Neuron (in vitro differentiated cells): ENCODE measurements at regions not wholly inside any gene's neighbourhood (a gene's known extent, or its start where the extent isn't known, plus 50 kb on each side); places are given as distances from the start of the nearest gene placed in this dataset.

ENCODE experiments used
- H2AFZ ChIP-seq: one replicate; pipeline ENCODE4 v1.6.1; 2013; ENCODE audit warnings: low read depth, mild to moderate bottlenecking, inconsistent platforms, low read length, moderate library complexity
- H3K27me3 ChIP-seq: one replicate; pipeline ENCODE4 v1.6.1; 2013; ENCODE audit warnings: low read length; ENCODE audit not compliant: insufficient read depth
- H3K36me3 ChIP-seq: one replicate; pipeline ENCODE4 v1.6.1; 2013; ENCODE audit warnings: low read length; ENCODE audit not compliant: insufficient read depth
- H3K4me1 ChIP-seq: one replicate; pipeline ENCODE4 v1.6.1; 2013; ENCODE audit warnings: low read length; ENCODE audit not compliant: insufficient read depth
- H3K4me3 ChIP-seq: 2 replicates; pipeline ENCODE4 v1.5.1; 2013; ENCODE audit warnings: mild to moderate bottlenecking, low read length, moderate library complexity
- H3K9me3 ChIP-seq: one replicate; pipeline ENCODE4 v1.6.1; 2013; ENCODE audit warnings: low read length

DNA sequence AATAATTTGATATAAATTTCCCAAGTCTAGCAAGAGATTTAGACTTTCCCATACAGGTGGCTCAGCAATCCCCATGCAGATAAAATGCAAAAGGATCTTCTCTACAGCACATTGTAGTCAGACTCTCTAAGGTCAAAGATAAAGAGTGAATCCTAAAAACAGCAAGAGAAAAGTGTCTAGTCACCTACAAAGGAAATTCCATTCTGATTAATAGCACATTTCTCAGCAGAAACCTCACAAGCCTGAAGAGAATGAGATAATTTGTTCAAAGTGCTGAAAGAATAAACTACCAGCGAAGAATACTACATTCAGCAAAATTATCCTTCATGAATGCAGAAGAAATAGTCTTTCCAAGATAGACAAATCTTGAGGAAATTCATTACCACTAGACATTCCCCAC, 493.3 kb downstream of the PRELID2 start:
- H2AFZ ChIP-seq = no peak overlapping the region

DNA sequence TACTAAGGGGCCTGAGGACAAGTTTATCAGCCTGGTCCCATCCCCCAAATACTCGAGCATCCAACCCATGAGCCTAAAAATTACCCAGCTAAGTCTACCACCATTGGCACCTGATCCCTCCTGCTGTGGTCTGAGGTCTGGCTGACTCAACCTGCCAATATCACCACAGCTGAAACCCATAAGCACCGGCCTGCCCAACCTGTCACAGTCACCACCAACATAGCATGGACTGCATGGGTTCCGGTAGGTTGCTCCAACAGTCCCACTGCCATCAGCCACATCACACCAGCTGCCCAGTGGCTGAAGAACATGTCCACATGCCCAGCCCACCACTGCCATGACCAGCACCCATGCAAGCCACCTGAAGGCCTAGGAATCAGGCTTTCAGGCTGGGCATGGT, 495.0 kb downstream of the PRELID2 start:
- Histone ChIP-seq H3K4me1 (no peaks in the 10 kb centered on the region), H3K9me3 (peaks cover 1% of the 10 kb centered on the region), H2AFZ (no peak overlapping the region), H3K4me3 (no peak overlapping the region), H3K27me3 (no peaks in the 10 kb centered on the region), H3K36me3 (no peaks in the 10 kb centered on the region)

More for the DNA sequence above, 493.3 kb downstream of the PRELID2 start:
- Histone ChIP-seq H3K27me3 (no peaks in the 10 kb centered on the region), H3K36me3 (no peaks in the 10 kb centered on the region), H3K4me1 (peaks cover 2% of the 10 kb centered on the region), H3K4me3 (no peak overlapping the region), H3K9me3 (peaks cover 1% of the 10 kb centered on the region)

DNA sequence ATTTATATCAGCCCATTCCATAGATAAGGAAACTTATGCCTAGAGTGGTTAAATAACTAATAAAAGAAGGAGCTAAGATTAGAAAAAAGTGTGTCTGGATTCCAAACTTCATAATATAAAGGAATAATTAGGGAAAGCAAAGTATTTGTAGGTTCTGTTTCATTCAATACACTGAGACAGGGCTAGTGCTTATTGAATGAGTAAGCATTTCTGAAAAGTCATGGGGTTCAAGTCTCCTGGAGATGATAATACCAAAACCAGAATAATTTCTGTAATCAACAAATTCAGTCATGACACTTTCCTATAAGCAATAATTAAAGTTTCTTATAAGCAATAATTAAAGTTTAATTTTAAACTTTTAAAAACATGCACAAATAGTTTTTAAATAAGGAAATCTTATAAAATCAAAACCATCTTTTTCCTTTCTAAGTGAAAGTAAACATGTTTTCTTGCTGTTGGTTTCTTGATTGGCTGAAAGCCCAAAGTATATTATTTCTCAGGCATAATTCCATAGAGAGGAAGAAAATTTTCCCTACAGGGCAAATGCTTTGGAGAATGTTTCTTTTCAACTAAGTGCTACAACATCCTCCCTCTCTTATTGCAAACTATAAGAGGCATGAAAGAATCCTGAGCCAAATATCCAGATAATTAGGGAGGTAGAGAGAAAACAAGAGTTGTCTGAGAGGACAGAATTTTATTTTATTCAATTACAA, 510.2 kb downstream of the PRELID2 start:
- Histone ChIP-seq H3K36me3 (no peaks in the 10 kb centered on the region), H3K4me3 (no peak overlapping the region), H2AFZ (no peak overlapping the region), H3K4me1 (no peaks in the 10 kb centered on the region), H3K27me3 (no peaks in the 10 kb centered on the region), H3K9me3 (no peaks in the 10 kb centered on the region)

DNA sequence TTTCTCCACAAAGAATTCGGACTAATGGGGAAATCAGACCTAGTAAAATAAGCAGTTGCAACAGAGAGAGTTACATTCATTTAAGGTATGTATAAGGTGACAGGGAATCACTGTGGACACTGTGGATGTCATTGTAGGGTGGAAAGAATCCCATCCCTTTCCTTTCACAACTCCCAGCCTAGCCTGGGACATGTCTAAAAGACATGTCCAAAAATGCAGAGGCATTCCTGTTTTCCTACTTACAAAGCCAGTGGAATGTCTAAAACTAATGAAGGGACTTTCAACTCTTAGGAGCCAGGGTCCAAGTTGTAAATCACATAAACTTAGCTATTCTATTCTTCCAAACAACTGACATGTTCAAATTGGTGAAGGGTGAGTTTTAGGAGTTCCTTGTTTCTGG, 511.0 kb downstream of the PRELID2 start:
- H3K27me3 ChIP-seq = no peaks in the 10 kb centered on the region
- no peaks in the 10 kb centered on the region for H3K36me3 ChIP-seq
- no peak overlapping the region for H3K4me3 ChIP-seq
- H2AFZ ChIP-seq = no peak overlapping the region
- H3K9me3 ChIP-seq = no peaks in the 10 kb centered on the region
- H3K4me1 ChIP-seq = no peaks in the 10 kb centered on the region

DNA sequence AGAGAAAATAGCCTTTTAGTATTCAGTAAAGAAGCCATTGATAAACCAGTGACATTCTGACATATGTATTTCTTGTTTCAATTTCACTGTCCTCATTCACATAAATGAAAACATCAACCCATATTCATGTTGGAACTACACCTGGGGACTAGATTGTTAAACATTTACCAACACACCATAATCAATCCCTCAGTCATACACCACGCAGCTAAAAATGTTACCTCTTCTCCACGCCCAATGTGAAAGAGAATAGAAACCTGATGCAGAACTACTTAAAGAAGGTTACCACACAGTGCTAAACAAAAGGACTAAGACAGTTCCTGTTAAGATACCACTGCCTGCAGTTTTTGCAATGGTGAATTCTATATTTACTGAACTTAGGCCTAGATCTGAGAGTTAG, 518.9 kb downstream of the PRELID2 start:
- no peaks in the 10 kb centered on the region for H3K9me3 ChIP-seq
- H3K27me3 ChIP-seq = no peaks in the 10 kb centered on the region
- no peaks in the 10 kb centered on the region for H3K36me3 ChIP-seq
- H3K4me1 ChIP-seq = peaks cover 3% of the 10 kb centered on the region
- H2AFZ ChIP-seq = no peak overlapping the region
- H3K4me3 ChIP-seq = no peak overlapping the region

DNA sequence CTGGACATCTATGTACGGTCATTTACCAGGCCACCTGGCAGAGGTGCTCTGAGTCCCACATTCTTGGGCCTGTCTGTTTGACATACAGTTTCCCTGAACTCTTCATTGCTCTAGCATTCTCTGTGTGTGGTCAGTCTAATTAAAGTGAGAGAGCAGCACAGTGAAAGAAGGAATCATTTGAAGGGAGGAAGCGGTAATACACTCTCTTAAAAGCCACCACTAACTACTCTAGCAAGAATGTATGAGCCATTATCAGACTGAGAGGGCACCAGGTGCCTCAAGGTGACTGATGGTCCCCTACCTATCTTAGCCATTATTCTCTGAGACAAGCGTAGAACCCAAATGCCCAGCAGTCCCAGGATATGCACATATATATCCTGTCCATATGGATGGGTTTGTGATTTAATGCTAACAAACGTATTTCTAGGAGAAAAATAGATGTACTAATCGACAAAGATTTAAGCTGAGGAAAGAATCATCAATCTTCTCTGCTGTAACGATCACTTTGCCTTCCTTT, 527.2 kb downstream of the PRELID2 start:
- H3K4me1 ChIP-seq = no peaks in the 10 kb centered on the region
- no peaks in the 10 kb centered on the region for H3K9me3 ChIP-seq
- no peak overlapping the region for H3K4me3 ChIP-seq
- H3K36me3 ChIP-seq = no peaks in the 10 kb centered on the region
- no peaks in the 10 kb centered on the region for H3K27me3 ChIP-seq
- H2AFZ ChIP-seq = no peak overlapping the region

DNA sequence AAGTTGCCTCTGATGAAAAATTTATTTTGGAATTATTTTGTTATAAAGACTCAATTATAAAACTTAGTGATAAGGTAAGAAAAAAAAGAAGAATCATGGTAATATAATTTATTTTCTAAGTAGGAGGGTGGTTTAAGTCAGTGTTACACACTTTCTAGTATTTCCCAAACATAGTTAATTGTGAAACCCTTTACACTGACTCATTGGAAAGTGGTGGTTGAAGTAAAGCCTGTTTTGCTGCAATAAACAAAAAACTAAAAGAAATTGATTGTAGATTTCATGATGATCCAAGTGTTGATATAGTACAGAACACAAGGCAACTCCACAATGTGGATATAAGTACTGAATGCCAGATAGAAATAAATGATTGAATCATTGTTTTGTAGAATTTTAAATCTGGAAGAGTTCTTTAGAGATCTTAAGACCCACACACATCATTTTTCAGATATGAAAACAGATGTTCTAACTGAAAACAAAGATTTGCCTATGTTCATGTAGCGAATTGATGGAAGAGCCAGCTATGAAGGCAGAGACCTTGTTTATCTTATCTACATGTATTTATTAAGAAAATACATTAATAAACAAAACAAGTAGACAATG, 539.8 kb downstream of the PRELID2 start:
- H3K4me1 ChIP-seq = no peaks in the 10 kb centered on the region
- H3K4me3 ChIP-seq = no peak overlapping the region
- no peaks in the 10 kb centered on the region for H3K9me3 ChIP-seq
- no peak overlapping the region for H2AFZ ChIP-seq
- H3K27me3 ChIP-seq = no peaks in the 10 kb centered on the region
- no peaks in the 10 kb centered on the region for H3K36me3 ChIP-seq

DNA sequence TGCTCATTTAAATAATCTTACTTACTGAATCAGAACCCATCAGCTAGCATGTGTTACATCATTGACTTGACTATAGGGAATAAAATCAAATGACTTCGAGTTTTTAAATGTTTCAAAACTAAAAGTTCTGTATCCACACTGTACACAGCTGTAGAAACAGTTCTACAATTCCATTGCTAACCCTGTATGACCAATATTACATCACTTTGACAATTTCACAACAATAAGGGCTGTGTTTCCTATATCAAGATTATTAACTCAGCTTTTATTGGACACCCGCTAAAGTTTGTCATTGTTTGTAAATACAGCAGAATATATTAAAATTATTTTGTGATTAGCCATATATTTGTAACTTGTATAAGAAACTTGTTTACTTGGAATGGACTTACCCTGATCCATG, 540.8 kb downstream of the PRELID2 start:
- no peak overlapping the region for H3K4me3 ChIP-seq
- H3K27me3 ChIP-seq = no peaks in the 10 kb centered on the region
- H2AFZ ChIP-seq = no peak overlapping the region
- no peaks in the 10 kb centered on the region for H3K4me1 ChIP-seq
- no peaks in the 10 kb centered on the region for H3K9me3 ChIP-seq
- no peaks in the 10 kb centered on the region for H3K36me3 ChIP-seq

DNA sequence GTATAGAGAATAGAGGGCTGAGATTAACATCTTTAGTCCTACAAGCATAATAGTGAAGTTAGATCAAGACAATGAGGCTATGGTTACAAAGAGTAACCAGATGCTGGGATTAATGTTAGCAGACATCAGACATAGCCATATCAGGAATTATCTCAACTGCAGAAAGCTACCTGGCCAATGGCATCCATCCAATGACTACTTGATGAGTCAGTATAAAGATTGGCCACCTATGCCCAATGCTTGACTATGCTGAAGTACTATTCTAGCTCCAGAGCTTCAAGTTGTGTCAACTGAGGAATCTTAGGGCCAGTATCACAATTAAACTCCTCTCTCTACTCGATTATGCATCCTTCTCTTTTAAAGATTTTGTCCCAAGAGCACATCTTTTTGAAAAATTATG, 541.4 kb downstream of the PRELID2 start:
- Histone ChIP-seq H3K4me3 (no peak overlapping the region), H3K4me1 (no peaks in the 10 kb centered on the region), H3K9me3 (no peaks in the 10 kb centered on the region), H3K36me3 (no peaks in the 10 kb centered on the region), H2AFZ (no peak overlapping the region), H3K27me3 (no peaks in the 10 kb centered on the region)

DNA sequence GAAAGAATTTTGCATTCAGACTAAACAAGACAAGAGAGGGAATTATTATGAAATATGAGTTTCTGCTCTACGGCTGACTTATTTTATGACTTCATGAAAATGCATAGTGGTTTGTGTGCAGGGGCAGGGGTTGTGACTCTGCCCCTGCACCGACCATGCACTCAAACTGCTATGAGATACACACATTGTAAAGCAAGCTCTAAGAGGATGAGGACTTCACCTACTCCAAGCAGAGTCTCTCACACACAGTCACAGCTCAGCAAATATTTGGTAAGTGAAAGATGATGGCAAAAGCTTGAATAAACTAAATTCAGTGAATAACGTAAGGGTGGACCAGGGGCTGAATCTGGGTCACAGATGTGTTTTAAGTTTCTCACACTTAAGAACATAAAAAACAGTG, 542.9 kb downstream of the PRELID2 start:
- no peaks in the 10 kb centered on the region for H3K9me3 ChIP-seq
- H3K4me3 ChIP-seq = no peak overlapping the region
- H3K4me1 ChIP-seq = no peaks in the 10 kb centered on the region
- H2AFZ ChIP-seq = no peak overlapping the region
- no peaks in the 10 kb centered on the region for H3K27me3 ChIP-seq
- H3K36me3 ChIP-seq = no peaks in the 10 kb centered on the region

DNA sequence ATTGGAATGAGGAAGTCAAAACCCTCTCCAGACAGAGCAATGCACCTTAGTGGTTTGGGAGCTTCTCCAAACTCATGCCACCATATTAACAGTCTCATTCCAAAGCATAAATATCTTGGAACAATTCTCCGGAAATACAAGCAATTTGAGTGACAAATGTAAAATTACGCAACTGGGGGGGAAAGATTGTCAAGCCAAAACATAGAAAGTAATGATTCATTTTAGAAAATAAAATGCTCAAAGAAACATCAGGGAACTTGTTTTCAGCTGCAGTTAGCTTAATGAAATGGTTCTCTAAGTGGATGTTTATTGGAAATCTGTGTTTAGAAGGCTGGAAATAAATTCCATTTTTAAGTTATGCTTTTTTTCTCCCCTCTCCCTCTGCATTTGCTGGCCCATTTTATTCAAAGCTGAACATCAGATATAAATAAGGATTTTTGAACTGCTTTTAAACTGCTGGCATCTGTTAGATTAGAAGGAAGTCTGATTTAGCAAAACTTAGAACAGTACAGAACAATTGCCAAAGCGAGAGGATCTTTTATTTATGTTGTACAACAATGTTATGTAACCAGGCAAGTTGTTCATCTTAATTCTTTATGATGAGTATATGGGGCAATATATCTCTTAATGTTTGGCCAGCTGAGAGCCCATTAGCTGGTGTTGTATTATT, 551.9 kb downstream of the PRELID2 start:
- Histone ChIP-seq H3K4me3 (no peak overlapping the region), H3K36me3 (no peaks in the 10 kb centered on the region), H3K4me1 (no peaks in the 10 kb centered on the region), H3K27me3 (no peaks in the 10 kb centered on the region), H2AFZ (no peak overlapping the region), H3K9me3 (no peaks in the 10 kb centered on the region)

DNA sequence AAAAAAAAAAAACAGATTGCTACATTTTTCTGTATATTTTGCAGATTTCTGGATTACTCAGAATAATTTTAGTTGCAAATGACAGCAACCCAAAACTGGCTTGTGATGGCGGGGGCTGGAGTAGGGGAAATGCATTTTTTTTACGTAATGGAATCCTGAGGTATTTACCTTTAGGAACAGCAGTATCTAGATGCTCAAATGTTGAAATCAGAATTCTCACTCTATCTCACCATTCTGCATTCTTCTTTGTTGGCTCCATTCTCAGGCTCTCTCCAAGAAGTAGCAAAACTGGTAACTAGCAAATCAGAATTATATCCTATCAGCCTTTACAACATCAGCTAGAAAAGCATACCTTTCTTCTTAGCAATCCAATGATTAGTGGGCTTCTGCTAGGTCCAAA, 554.3 kb downstream of the PRELID2 start:
- Histone ChIP-seq H3K4me3 (no peak overlapping the region), H3K4me1 (no peaks in the 10 kb centered on the region), H2AFZ (no peak overlapping the region), H3K36me3 (no peaks in the 10 kb centered on the region), H3K9me3 (no peaks in the 10 kb centered on the region), H3K27me3 (no peaks in the 10 kb centered on the region)

DNA sequence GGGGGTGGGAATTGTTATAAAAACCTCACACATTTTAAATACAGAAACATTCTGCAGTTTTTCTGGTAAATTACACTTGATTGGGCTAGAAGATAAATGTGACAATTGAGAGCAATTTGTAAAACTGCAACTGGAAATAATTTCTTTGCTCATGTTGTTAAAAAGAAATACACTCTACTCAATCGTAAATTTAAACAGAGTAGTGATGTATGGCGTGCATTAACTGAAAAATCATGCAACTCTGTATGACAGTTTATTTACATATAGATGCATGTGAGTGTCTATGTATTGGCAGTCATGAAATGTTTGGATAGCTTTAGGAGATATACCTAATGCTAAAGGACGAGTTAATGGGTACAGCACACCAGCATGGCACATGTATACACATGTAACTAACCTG, 554.9 kb downstream of the PRELID2 start:
- Histone ChIP-seq H3K4me1 (no peaks in the 10 kb centered on the region), H3K36me3 (no peaks in the 10 kb centered on the region), H3K27me3 (no peaks in the 10 kb centered on the region), H3K9me3 (no peaks in the 10 kb centered on the region), H2AFZ (no peak overlapping the region), H3K4me3 (no peak overlapping the region)
